ENCODE measurements at regions not wholly inside any gene's neighbourhood (a gene's known extent, or its start where the extent isn't known, plus 50 kb on each side); places are given as distances from the start of the nearest gene placed in this dataset.
"Not testable (repeated sequence)": the region's sequence is repeated elsewhere in the genome, so short reads cannot be mapped to it uniquely, and the experiment has no call there.

DNA sequence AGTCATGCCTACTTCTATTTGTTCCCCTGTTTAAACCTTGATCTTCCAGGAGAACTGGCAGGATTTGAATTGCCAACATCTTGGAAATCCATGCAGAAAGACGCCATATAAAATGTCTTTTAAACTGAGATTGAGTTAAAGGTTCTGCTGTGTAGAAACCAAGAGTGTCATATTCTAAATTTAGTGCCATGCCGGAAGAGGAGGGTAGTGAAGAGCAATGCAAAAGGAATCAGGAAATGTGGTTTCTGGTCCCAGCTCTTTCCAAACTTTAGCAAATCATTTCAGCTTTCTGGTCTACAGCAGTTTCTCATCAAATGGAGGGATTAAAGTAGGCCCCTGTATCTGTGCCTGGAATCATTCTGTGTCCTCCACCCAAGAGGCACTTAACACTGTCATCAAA lies 85.7 kb downstream of the BTG1 start:
- no peak for DNase-seq

DNA sequence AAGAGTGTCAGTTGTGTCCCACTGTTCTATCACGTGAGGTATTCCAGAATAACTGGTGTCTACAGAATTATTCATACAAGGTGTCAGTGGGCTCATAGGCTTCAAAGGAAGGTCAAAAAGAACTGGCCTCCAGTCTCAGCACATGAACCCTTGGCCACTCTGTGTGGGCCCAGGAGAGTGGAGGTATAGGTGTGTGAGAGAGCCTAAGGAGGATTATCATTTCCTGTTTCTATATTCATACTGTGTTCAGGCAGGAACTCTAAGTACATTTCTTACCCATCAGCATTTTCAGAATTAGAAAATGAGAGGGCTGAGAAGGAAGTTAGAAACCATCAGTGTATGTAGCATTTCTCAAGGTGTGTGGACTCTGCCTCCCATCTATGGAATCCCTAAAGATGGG lies 87.0 kb downstream of the BTG1 start:
- DNase-seq = no peak

DNA sequence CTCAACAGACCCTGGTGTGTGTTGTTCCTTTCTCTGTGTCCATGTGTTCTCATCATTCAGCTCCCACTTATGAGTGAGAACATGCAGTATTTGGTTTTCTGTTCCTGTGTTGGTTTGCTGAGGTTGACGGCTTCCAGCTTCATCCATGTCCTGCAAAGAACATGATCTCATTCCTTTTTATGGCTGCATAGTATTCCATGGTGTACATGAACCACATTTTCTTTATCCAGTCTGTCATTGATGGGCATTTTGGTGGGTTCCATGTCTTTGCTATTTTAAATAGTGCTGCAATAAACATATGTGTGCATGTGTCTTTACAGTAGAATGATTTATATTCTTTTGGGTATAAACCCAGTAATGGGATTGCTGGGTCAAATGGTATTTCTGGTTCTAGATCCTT lies 88.9 kb downstream of the BTG1 start:
- not testable (repeated sequence) for DNase-seq

DNA sequence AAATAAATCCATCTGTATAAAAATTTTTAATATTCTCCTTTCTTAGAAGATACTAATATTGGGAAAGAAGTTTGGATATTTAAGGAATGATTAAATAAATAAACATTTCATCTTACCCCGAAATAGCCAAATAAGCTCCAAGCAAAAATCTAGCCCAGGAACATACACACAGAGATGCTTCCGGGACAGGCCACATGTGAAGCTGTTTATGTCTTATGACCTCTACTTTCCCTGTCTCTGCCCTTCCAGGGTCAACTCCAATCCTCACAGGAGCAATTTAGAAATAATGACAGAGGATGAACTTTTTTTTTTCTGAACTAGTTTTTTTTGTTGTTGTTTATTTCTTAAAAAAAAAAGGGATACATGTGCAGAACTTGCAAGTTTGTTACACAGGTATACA lies 89.4 kb downstream of the BTG1 start:
- DNase-seq = no peak

DNA sequence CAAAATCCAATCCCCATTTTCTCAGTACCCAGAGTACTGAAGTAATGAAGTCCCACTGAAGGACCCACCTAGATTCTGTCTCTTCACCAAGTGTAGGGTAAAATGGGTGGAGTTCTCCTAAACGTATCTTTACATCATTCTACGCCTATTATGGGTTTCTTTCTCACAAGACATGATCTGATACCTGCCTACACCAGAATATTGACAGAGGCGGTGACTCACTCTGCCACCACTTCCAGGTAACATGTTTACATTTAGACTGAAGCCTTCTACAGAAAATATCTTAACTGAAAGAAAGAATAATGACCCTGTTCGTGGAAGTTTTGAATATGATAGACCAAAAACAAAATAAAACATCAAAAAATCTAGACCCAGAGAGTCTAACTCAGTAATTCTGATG lies 89.8 kb downstream of the BTG1 start:
- DNase-seq = no peak

DNA sequence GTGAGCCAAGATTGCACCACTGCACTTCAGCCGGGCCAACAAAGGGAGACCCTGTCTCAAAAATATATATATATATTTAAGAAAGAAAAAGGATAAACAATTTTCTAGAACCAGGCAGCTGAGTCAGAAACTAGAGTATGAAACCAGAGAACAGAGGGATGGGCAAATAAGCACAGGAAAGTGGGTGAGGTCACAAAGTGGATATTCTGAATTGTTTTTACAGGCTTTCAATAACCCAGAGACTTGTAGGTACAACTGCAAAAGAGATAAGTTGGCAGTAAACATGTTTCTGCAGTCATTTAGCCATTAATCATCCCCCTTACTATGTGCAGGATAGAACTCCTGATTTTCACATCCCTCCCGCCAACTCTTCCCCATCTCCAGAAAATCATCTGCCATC lies 94.2 kb downstream of the BTG1 start:
- DNase-seq = no peak

DNA sequence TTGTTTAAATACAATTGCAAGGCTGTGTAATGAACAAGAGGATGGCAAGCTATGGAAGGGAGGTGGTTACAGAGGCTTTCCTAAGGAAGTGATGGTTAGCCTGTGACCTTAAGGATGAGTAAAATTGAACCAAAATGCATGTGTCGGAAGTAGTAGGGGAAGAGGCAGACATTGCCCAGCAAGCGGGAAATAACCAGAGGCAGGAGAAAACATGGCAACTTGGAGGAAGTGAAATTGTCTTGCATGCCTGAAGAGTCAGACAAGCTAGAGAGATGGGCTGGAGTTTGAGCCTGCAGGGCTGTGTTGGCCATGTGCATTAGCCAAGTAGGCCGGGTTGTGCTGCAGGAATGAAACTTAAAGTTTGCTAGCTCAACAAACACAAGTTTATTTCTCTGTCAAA lies 96.2 kb downstream of the BTG1 start:
- DNase-seq = no peak

DNA sequence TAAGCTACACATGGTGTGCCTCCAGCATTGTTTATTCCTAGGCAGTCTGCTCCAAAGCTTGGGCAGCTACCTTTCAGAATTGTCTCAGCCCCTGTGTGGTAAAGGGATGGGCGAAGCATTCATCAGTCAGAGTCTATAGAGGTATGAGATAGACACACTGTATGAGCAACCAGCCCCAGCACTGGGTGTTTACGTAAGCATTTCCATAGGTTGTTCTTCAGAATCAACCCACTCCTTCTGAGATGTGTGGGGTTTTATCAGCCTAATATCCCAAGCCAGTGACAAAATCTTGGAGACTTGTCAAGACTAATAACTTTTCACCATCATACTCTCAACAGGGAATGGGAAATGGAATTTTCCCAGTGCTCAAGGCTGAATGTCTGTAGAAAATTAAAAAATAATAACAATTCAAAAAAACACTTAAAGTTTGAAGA lies 98.2 kb downstream of the BTG1 start:
- DNase-seq = no peak

DNA sequence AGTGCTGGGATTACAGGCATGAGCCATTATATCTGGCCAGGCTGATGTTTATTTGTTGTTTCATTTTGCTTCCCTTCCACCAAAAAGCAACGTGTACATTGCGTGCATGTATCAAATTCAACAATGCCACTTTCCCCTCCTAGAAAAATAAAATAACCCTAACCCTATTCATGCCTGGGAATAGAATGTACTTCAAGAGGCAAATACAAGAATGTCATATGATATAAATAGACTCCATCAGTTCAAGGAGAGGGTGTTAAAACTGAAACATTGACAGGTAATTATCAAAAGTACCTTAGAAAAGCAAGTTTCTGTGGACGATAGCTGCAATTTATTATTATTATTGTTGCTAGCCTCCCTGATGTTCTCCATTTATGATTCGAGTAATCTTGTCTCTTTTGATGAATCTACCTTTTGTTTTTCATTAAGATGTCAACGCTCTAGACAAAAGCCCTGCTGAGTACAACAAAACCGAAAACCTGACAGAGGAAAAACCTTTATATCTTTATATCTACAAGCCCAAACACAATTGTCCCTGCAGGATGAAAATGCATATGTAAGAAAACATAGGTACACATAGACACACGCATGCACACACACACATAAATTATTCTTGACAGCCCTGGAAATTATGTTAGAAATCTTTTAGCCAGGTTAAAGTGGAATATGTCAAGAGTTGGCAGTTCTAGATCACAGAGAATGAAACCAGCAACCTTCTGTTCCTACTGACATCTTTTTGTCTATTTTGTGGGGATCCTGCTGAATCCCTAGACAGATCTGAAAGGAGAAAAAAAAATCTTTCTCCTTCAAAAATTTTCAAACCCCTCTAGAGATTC lies 98.9 kb downstream of the BTG1 start:
- DNase-seq = no peak

DNA sequence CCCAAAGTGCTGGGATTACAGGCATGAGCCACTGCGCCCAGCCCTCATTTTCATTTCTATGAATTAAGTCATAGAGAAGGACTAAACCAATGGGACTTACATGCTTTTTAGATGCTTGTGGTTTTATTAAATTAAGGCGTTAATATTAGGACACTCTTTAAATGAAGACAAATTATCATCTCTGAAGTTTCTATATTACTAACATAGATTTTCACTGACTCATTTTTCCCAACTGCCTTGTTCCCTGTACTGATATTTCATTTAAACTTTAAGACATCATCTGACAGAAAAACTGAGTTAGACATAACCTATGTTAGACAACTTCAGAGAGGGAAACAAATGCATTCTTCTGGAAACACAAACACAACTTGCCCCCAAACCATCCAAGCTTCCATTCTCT lies 99.8 kb downstream of the BTG1 start:
- no peak for DNase-seq

DNA sequence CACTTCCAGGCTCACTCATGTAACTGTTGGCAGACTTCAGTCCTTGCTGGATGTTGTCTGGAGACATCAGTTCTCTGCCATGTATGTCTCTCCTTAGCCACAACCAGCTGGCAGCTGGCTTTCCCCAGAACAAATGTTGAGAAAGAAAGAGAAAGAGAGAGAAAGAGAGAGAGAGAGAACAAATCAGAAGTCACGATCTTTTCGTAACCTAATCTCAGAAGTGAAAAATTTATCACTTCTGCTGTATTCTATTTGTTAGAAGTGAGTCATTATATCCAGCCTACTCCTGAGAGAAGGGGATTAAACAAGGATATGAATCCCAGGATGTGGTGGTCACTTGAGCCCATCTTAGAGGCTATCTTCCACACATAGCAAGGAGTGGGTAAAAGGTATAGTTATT lies 101.2 kb downstream of the BTG1 start:
- no peak for DNase-seq

DNA sequence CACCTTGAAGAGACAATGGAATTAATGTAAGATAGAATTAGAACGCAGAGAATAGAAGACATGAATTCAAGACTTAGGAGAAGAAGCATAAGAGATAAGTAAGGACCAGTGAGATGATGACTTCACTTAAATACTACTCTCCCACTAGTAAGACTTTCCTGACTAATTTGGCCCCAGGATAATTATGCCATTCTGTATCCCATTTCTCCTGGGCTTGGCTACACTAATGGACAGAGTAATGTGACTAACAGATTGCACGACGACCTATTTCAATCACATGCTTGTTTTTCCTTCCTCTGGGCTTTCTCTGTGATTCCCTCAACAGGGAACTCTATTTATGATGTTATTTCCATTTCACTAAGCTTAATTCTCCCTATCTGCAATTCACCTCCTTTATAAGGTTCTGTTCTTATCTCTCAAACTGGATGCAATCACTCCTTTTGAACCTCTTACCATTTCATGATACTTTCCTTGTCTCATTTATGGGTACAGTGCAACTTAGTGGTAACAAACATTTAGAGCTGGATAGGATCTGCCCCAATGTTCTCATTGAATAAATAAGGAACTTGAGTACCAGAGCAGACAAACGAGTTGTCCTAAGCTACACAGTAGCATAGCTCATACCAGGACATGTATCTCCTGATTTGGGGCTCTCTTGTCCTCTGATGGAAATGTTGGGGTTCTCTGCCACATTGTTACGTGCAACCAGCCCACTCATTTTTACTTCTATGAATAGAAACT lies 102.7 kb downstream of the BTG1 start:
- DNase-seq = no peak

DNA sequence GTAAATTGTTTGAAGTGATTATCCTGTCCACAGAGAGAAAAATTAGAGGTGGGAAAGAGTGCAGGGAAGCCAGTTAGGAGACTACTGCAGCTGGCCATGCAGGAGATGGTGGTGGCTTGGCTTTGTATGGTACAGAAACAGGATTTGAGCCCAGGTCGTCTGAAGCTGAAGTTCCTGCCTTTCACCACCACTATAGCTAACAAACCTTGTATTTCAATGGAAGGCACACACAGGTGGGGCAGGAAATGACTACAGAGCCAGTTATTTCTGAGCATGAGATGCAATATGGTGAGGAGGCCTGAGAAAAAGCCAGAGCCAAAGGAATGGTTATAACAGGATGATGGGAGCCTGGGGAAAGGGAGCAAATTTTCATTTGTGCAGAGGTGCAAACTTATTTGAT lies 103.9 kb downstream of the BTG1 start:
- no peak for DNase-seq

DNA sequence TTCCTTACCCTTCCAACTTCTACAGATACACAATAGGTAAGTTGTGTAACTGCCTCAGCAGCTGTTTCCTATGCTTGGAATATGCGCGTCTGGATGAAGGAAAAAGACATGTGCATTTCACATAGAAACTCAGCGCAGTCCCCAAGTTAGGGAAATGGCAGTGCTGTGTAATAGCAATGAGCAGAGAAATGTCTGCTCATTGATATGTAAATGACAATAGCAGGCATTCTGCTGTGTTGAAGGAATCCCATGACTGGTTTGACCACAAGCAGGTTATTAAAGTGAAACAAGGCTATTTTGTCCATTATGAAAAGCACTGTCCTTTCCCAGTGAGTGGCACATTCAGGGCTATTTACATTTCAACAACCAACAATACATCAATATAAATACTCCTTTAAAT lies 106.6 kb downstream of the BTG1 start:
- DNase-seq = no peak

DNA sequence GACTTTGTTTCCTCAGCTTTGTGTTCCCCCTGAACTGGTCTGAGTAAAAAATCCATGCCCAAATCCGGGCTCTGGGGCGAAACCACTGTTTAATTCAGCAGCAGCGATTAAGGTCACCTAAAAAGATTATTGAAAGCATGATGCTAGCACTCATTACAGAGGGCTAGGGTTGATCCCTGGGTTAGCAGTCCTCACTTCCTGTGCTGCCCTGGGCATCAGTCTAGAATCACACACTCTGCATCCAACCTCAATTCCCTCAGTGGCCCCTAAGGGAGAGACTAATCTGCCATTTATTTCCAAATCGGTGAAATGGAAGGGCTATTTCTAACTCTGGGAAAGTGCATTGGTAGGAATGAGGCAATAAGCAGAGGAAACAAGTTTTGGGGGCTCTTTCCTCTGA lies 107.2 kb downstream of the BTG1 start:
- DNase-seq = no peak

DNA sequence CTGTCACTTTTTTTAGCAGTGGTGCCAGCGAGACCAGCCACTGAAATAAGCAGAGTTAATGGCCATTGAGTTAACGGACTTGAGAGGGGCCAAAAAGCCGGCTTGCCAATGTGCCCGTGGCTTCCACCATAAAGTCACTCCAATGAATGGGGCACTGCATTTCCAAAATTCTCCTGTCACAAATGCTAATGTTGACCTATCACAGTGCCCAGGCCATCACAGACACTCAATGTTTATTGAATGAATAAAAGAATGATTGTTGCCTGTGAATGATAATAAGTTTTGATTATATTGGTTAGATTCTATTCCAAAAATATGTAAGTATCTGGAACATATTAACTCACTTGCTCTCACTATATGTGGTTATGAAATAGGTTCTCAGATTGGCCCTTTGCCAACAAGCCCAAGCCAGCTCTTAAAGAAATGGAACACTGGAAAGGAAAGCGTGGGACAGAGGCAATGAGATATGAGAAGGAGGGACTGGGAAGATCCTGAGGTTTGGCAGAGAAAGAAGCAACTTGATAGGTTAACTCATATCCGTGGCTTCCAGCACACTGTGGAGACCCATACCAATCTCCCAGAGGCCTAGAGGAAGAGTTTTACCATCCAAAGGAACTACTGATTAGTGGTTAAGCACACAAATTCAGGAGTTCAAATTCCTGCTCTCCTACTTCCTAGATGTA lies 108.7 kb downstream of the BTG1 start:
- no peak for DNase-seq

DNA sequence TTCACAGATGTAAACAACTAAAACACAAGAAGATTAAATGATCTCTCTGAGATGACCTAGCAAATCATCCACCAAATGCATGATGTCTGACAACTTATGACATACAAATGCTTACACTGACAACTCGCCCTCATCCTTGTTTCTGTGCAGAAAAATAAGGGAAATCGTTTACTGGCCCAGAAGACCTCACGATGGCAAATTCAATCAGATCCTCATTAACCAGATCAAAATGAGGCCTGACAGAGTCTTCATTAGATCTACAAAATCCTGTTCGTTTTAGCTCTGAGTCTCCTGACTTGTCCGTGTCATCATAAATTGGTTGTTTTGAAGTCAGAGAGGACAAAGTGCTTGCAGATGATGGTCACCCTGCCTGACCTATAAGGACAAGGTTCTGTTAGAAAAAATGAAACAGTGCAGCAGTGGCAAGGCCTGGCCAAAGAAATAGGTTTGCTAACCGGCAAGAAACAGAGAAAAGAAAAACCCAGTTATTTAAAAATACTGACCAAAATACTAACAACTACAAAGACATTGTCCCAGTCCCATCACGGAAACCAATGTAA lies 109.5 kb downstream of the BTG1 start:
- no peak for DNase-seq

DNA sequence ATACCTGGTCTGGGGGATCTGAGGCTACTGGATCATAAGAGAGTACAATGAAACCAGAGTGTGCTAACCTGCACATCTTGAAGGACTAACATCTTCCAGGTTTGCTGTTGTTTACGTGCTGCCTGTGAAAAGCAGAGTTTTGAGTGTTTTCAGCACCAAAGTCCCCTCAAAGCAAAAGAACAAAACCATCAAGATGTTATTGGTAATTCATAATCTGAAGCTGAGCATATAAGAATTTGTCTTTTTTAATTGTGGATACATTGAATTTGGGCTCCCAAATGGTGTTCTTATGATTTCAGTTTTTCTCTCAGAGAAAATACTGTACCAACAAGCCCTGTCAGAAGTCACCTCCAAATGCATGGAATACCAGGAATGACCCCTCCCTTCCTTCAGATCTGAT lies 110.2 kb downstream of the BTG1 start:
- DNase-seq = no peak

DNA sequence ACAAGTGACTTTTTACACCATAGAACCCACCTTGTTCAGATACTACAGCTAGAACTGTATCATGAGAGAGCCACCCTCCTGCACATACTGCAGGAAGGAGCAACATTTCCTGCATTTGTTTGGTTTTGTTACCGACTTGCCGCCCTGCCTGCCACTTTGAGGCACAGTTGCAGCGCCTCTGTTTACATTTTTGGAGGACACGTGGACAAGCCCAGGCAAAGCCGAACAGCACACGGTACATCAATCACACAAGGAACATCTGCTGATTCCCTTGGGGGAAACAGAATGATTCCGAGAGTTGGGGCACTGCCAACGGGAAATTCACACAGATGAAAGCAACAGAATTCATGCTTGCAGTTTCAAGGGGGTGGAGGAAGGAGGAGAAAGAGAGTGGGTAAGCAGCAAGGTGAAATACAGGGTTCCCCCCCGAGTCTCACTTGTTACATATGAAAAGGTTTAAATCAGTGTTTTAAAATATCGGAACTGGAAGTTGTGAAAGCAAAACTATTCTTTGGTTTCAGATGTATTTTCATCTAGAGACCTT lies 110.7 kb downstream of the BTG1 start:
- DNase-seq = no peak

DNA sequence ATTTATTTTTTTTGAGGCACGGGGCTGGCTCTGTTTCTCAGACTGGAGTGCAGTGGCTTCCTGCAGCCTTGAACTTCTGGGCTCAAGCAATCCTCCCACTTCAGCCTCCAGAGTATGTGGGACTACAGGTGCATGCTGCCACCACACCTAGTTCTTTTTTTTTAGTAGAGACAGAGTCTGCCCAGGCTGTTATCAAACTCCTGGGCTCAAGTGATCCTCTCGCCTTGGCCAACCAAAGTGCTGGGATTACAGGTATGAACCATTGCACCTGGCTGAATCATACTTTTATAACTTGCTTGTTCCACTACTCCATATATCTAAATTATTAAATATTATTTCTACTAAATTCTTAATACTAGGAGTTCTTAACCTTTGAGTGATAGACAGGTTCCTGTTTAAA lies 111.6 kb downstream of the BTG1 start:
- no peak for DNase-seq

DNA sequence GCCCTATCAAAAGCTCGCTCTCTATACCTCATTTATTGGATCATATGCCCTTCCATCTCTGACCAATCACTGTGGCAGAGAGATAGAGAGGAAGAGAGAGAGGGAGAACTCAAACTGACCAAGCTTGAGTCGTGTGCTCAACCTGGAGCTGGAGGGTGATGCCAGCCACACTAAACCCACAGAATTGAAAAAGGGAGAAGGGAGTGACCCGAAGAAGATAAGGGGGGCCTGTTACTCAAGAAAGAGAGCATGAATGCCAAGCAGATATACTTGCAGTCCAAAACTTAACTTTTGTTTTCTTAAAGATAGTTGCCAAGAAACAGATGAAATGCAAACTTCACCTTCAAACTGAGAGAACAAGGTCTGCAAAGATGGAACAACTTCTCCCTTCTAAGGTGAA lies 112.7 kb downstream of the BTG1 start:
- DNase-seq = no peak

DNA sequence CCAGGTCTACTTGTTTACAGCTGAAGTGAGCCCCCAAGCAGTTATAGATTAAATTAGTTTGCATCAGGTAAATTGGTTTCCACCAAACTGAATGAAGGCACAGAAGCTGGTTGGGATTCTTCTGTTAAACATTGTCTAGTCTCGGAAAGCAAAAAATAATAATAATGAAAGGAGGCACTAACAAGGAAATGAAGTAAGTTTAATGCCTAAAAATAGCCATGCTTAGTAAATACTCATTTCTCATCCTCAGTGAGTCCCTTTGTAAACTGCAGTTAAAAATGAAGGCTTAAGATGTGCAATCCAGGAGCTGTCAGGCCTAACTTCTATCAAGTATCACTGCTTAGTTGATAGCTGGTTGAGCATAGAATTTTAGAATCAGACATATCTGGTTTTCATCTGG lies 113.5 kb downstream of the BTG1 start:
- no peak for DNase-seq

DNA sequence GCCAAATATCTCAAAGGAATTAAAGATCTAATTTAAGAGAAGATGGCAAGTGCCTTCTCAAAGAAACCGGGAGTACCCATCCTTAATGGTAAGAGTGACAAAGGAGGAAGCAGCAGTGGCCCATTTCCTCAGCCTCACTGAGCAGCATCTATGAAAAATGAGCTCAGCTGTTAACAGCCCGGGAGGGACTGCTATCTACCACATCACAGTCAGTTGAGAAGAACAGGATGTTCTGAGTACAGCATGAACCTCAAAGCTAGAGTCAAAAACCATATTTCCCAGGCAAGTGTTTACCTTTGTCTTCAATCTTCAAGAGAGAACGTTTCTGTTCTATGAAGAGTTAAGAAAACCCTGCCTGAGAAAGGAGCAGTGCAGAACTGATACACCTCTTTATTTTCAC lies 115.0 kb downstream of the BTG1 start:
- no peak for DNase-seq

Data from AML-193 (cell line).